ENCODE measurements at regions not wholly inside any gene's neighbourhood (a gene's known extent, or its start where the extent isn't known, plus 50 kb on each side); places are given as distances from the start of the nearest gene placed in this dataset.

- TF ChIP-seq CREB1 (IDR thresholded peaks at IDR 0.05): no peak
- TF ChIP-seq CREB1 (CRISPR knock-in tag; IDR thresholded peaks at IDR 0.05): no peak
- no peak for TF ChIP-seq EZH2 (IDR thresholded peaks at IDR 0.05; ENCODE audit: borderline replicate concordance, low read depth, low read length)
- no peak for TF ChIP-seq CBX5 (IDR thresholded peaks at IDR 0.05; ENCODE audit: borderline replicate concordance, low read depth)
- TF ChIP-seq FOSL1 (tag; conservative IDR thresholded peaks at IDR 0.05): no peak
- TF ChIP-seq, protein P1, sequence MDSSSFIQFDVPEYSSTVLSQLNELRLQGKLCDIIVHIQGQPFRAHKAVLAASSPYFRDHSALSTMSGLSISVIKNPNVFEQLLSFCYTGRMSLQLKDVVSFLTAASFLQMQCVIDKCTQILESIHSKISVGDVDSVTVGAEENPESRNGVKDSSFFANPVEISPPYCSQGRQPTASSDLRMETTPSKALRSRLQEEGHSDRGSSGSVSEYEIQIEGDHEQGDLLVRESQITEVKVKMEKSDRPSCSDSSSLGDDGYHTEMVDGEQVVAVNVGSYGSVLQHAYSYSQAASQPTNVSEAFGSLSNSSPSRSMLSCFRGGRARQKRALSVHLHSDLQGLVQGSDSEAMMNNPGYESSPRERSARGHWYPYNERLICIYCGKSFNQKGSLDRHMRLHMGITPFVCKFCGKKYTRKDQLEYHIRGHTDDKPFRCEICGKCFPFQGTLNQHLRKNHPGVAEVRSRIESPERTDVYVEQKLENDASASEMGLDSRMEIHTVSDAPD (CRISPR knock-in tag; IDR thresholded peaks at IDR 0.05): no peak
- TF ChIP-seq HCFC1 (IDR thresholded peaks at IDR 0.05; ENCODE audit: low read depth, low read length): no peak
- no peak for TF ChIP-seq SRF (CRISPR knock-in tag; IDR thresholded peaks at IDR 0.05)
- no peak for TF ChIP-seq CHD2 (IDR thresholded peaks at IDR 0.05; ENCODE audit: low read depth, low read length)
- no peak for TF ChIP-seq BRCA1 (IDR thresholded peaks at IDR 0.05)
- TF ChIP-seq BRCA1 (CRISPR knock-in tag; IDR thresholded peaks at IDR 0.05): no peak
- no peak for TF ChIP-seq ZNF12 (CRISPR knock-in tag; IDR thresholded peaks at IDR 0.05)
- no peak for TF ChIP-seq CTCF (IDR thresholded peaks at IDR 0.05 in 2 of 3, conservative IDR thresholded peaks at IDR 0.05 in 1 of 3; ENCODE audit: insufficient read depth in 2 of 3, low read depth in 1 of 3, low read length in 3 of 3)
- TF ChIP-seq SP1 (CRISPR knock-in tag; IDR thresholded peaks at IDR 0.05): no peak
- no peak for TF ChIP-seq TBL1XR1 (IDR thresholded peaks at IDR 0.05; ENCODE audit: low read length in 2 of 2)
- TF ChIP-seq PKNOX1 (IDR thresholded peaks at IDR 0.05): no peak
Observed at GRCh38 chr6:165135889-165136288, 173.5 kb downstream of the C6orf118 start.

Measured in K562 (cell line).